ENCODE measurements at regions not wholly inside any gene's neighbourhood (a gene's known extent, or its start where the extent isn't known, plus 50 kb on each side); places are given as distances from the start of the nearest gene placed in this dataset.

- TF ChIP-seq EP300 (IDR thresholded peaks at IDR 0.05; ENCODE audit: low read depth in 2 of 2, low read length in 2 of 2) (no peak), EP300 (CRISPR knock-in tag; IDR thresholded peaks at IDR 0.05; ENCODE audit: borderline replicate concordance) (no peak), GABPA (IDR thresholded peaks at IDR 0.05; ENCODE audit: low read depth, low read length) (no peak), GABPA (CRISPR knock-in tag; IDR thresholded peaks at IDR 0.05; ENCODE audit: low read depth) (no peak), ZNF589 (CRISPR knock-in tag; conservative IDR thresholded peaks at IDR 0.05) (no peak), SP2 (CRISPR knock-in tag; IDR thresholded peaks at IDR 0.05) (no peak)
Measured at GRCh38 chr12:67038486-67038885, 230.7 kb upstream of the CAND1 start.

Measured in HepG2 (cell line).